NCI-H526 (cell line): ENCODE measurements at regions not wholly inside any gene's neighbourhood (a gene's known extent, or its start where the extent isn't known, plus 50 kb on each side); places are given as distances from the start of the nearest gene placed in this dataset.
A peak's percentile ranks its signal among the peaks of the same experiment; 100 is the strongest.
"Not testable (repeated sequence)": the region's sequence is repeated elsewhere in the genome, so short reads cannot be mapped to it uniquely, and the experiment has no call there.

Source experiments
- DNase-seq, 2 experiments: peaks; one replicate each; lab custom pipeline; 2025; lab: John Stamatoyannopoulos, UW

- DNase-seq, result no peak
Observed at GRCh38 chr3:36656873-36657272, 107.5 kb downstream of the DCLK3 start.

GRCh38 chr3:36653095-36653494 is 111.3 kb downstream of the DCLK3 start:
- DNase-seq, result no peak

- no peak for DNase-seq
Observed at GRCh38 chr3:36652104-36652503, 112.2 kb downstream of the DCLK3 start.

GRCh38 chr3:36650271-36650671 is 114.1 kb downstream of the DCLK3 start:
- DNase-seq, result no peak

- no peak for DNase-seq
Observed at GRCh38 chr3:36649125-36649524, 115.2 kb downstream of the DCLK3 start.

- no peak for DNase-seq
Observed at GRCh38 chr3:36648241-36649034, 115.9 kb downstream of the DCLK3 start.

- no peak for DNase-seq
Observed at GRCh38 chr3:36647423-36647853, 116.9 kb downstream of the DCLK3 start.

GRCh38 chr3:36643192-36643591 is 121.2 kb downstream of the DCLK3 start:
- no peak for DNase-seq

GRCh38 chr3:36635731-36636130 is 128.6 kb downstream of the DCLK3 start:
- no peak for DNase-seq

GRCh38 chr3:36633897-36634296 is 130.5 kb downstream of the DCLK3 start:
- not testable (repeated sequence) for DNase-seq

- no peak for DNase-seq
Observed at GRCh38 chr3:36633060-36633459, 131.3 kb downstream of the DCLK3 start.

- no peak for DNase-seq
Observed at GRCh38 chr3:36631549-36631948, 132.8 kb downstream of the DCLK3 start.

GRCh38 chr3:36615861-36616260 is 148.5 kb downstream of the DCLK3 start:
- DNase-seq, result no peak

- no peak for DNase-seq
Observed at GRCh38 chr3:36606871-36607765, 157.2 kb downstream of the DCLK3 start.

- DNase-seq, result no peak
Observed at GRCh38 chr3:36603423-36603822, 160.9 kb downstream of the DCLK3 start.

GRCh38 chr3:36600404-36600803 is 163.9 kb downstream of the DCLK3 start:
- peak in 1 of 2 experiments; percentile 5 for DNase-seq
